ENCODE measurements at regions not wholly inside any gene's neighbourhood (a gene's known extent, or its start where the extent isn't known, plus 50 kb on each side); places are given as distances from the start of the nearest gene placed in this dataset.

DNA sequence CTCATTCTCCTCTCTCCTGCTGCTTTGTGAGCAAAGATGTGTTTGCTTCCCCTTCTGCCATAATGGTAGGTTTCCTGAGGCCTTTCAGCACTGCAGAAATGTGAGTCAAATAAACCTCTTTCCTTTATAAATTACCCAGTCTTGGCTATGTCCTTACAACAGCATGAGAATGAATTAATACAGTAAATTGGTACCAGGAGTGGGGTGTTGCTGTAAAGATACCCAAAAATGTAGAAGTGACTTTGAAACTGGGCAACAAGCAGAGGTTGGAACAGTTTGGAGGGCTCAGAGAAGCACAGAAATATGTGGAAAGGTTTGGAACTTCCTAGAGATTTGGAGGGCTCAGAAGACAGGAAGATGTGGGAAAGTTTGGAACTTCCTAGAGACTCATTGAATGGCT lies 388.7 kb upstream of the GHITM start:
- no peak for FAIRE-seq
- Histone ChIP-seq H3K27ac (ENCODE audit: control insufficient read depth, insufficient read depth, low read length) (no peak overlapping the region), H3K9me1 (ENCODE audit: control insufficient read depth, extremely low read depth, insufficient read depth, low read length) (no peaks in the 10 kb centered on the region), H3K79me2 (ENCODE audit: control insufficient read depth, insufficient read depth, low read length) (no peaks in the 10 kb centered on the region), H3K4me2 (ENCODE audit: control insufficient read depth, extremely low read depth, insufficient read depth, low read depth, low read length) (no peak overlapping the region), H4K20me1 (ENCODE audit: control insufficient read depth, extremely low read depth, insufficient read depth, low read length) (no peaks in the 10 kb centered on the region), H3K4me1 (ENCODE audit: control insufficient read depth, extremely low read depth, insufficient read depth, low read length) (no peaks in the 10 kb centered on the region), H3K9me3 (ENCODE audit: control insufficient read depth, low read depth, low read length) (no peaks in the 10 kb centered on the region), H3K36me3 (ENCODE audit: control insufficient read depth in 2 of 2, extremely low read depth in 1 of 2, insufficient read depth in 2 of 2, low read length in 2 of 2) (no peaks in the 10 kb centered on the region), H3K27me3 (ENCODE audit: control insufficient read depth, extremely low read depth, insufficient read depth, low read length) (no peaks in the 10 kb centered on the region), H2AFZ (ENCODE audit: control insufficient read depth, low read length) (no peak overlapping the region), H3K4me3 (ENCODE audit: control insufficient read depth in 2 of 3, extremely low read depth in 1 of 3, insufficient read depth in 2 of 3, low read depth in 1 of 3, low read length in 3 of 3) (no peak overlapping the region), H3K9ac (ENCODE audit: control insufficient read depth, extremely low read depth, insufficient read depth, low read length) (no peak overlapping the region)
- TF ChIP-seq, protein P1, sequence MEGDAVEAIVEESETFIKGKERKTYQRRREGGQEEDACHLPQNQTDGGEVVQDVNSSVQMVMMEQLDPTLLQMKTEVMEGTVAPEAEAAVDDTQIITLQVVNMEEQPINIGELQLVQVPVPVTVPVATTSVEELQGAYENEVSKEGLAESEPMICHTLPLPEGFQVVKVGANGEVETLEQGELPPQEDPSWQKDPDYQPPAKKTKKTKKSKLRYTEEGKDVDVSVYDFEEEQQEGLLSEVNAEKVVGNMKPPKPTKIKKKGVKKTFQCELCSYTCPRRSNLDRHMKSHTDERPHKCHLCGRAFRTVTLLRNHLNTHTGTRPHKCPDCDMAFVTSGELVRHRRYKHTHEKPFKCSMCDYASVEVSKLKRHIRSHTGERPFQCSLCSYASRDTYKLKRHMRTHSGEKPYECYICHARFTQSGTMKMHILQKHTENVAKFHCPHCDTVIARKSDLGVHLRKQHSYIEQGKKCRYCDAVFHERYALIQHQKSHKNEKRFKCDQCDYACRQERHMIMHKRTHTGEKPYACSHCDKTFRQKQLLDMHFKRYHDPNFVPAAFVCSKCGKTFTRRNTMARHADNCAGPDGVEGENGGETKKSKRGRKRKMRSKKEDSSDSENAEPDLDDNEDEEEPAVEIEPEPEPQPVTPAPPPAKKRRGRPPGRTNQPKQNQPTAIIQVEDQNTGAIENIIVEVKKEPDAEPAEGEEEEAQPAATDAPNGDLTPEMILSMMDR (optimal IDR thresholded peaks at IDR 0.05 in 1 of 3, IDR thresholded peaks at IDR 0.05 in 1 of 3, conservative IDR thresholded peaks at IDR 0.05 in 1 of 3; ENCODE audit: extremely low read depth in 1 of 3, insufficient read depth in 2 of 3, low read length in 3 of 3): no peak
- no peak for TF ChIP-seq EZH2 (IDR thresholded peaks at IDR 0.05; ENCODE audit: low read length)
- no peak for DNase-seq (ENCODE audit: low read depth, low spot score)
- dilution Hi-C loops (cut with MboI; ENCODE audit: extremely low pct_ligation_motif_present, low sequenced_read_pairs): no loop called here

- H3K27ac ChIP-seq (ENCODE audit: control insufficient read depth, insufficient read depth, low read length): no peak overlapping the region
- no peaks in the 10 kb centered on the region for H3K36me3 ChIP-seq (ENCODE audit: control insufficient read depth in 2 of 2, extremely low read depth in 1 of 2, insufficient read depth in 2 of 2, low read length in 2 of 2)
- no peaks in the 10 kb centered on the region for H3K4me1 ChIP-seq (ENCODE audit: control insufficient read depth, extremely low read depth, insufficient read depth, low read length)
- TF ChIP-seq, protein P1 (optimal IDR thresholded peaks at IDR 0.05 in 1 of 3, IDR thresholded peaks at IDR 0.05 in 1 of 3, conservative IDR thresholded peaks at IDR 0.05 in 1 of 3; ENCODE audit: extremely low read depth in 1 of 3, insufficient read depth in 2 of 3, low read length in 3 of 3): no peak
- no peak for TF ChIP-seq EZH2 (IDR thresholded peaks at IDR 0.05; ENCODE audit: low read length)
- H3K79me2 ChIP-seq (ENCODE audit: control insufficient read depth, insufficient read depth, low read length): no peaks in the 10 kb centered on the region
- DNase-seq (ENCODE audit: low read depth, low spot score) (no peak), FAIRE-seq (no peak)
- H2AFZ ChIP-seq (ENCODE audit: control insufficient read depth, low read length): no peak overlapping the region
- dilution Hi-C loops (cut with MboI; ENCODE audit: extremely low pct_ligation_motif_present, low sequenced_read_pairs): no loop called here
- H3K9me3 ChIP-seq (ENCODE audit: control insufficient read depth, low read depth, low read length): no peaks in the 10 kb centered on the region
- H3K9ac ChIP-seq (ENCODE audit: control insufficient read depth, extremely low read depth, insufficient read depth, low read length): no peak overlapping the region
- no peak overlapping the region for H3K4me2 ChIP-seq (ENCODE audit: control insufficient read depth, extremely low read depth, insufficient read depth, low read depth, low read length)
- no peak overlapping the region for H3K4me3 ChIP-seq (ENCODE audit: control insufficient read depth in 2 of 3, extremely low read depth in 1 of 3, insufficient read depth in 2 of 3, low read depth in 1 of 3, low read length in 3 of 3)
- no peaks in the 10 kb centered on the region for H4K20me1 ChIP-seq (ENCODE audit: control insufficient read depth, extremely low read depth, insufficient read depth, low read length)
- no peaks in the 10 kb centered on the region for H3K27me3 ChIP-seq (ENCODE audit: control insufficient read depth, extremely low read depth, insufficient read depth, low read length)
- H3K9me1 ChIP-seq (ENCODE audit: control insufficient read depth, extremely low read depth, insufficient read depth, low read length): no peaks in the 10 kb centered on the region
Measured at GRCh38 chr10:83753490-83753889, 385.8 kb upstream of the GHITM start.

Data from keratinocyte (primary cell).